DND-41 (cell line): ENCODE measurements at regions not wholly inside any gene's neighbourhood (a gene's known extent, or its start where the extent isn't known, plus 50 kb on each side); places are given as distances from the start of the nearest gene placed in this dataset.

Experiments
- ATAC-seq: fragments of 200-7000 bp; cut with Tn5 transposase; 3 replicates; pipeline ENCODE4 v1.9.1; 2021; ENCODE audit warnings: low read depth; ENCODE audit not compliant: insufficient read depth
- DNase-seq: peaks from one replicate; pipeline ENCODE4 v3.0.0-alpha.2; 2020
- H2AFZ ChIP-seq: 2 replicates; pipeline ENCODE4 v1.6.0; 2012; ENCODE audit warnings: low read depth, low read length
- H3K27ac ChIP-seq: 2 replicates; pipeline ENCODE4 v1.5.1; 2012; ENCODE audit warnings: low read length, inconsistent platforms
- H3K27me3 ChIP-seq: fragments of 200-600 bp; sonication (generic); 2 replicates; pipeline ENCODE4 v1.6.0; 2012; ENCODE audit warnings: low read length, mild to moderate bottlenecking, inconsistent platforms; ENCODE audit not compliant: insufficient read depth, poor library complexity
- H3K36me3 ChIP-seq: 2 replicates; pipeline ENCODE4 v1.5.1; 2012; ENCODE audit warnings: low read length, inconsistent platforms; ENCODE audit not compliant: insufficient read depth
- H3K4me1 ChIP-seq: 2 replicates; pipeline ENCODE4 v1.5.1; 2012; ENCODE audit warnings: mild to moderate bottlenecking, low read length; ENCODE audit not compliant: insufficient read depth
- H3K4me2 ChIP-seq: 2 replicates; pipeline ENCODE4 v1.6.0; 2012; ENCODE audit warnings: mild to moderate bottlenecking, moderate library complexity, low read length, inconsistent platforms; ENCODE audit not compliant: insufficient read depth
- H3K4me3 ChIP-seq, 2 experiments: fragments of 200-600 bp in 1 of 2; shearing (Covaris generic) in 1 of 2; 2 replicates each; pipeline ENCODE4 v1.5.1; 2012 to 2016; ENCODE audit warnings: inconsistent platforms in 2 of 2, low read length in 2 of 2, mild to moderate bottlenecking in 2 of 2, low read depth in 1 of 2, moderate library complexity in 1 of 2
- H3K79me2 ChIP-seq: 2 replicates; pipeline ENCODE4 v1.6.0; 2012; ENCODE audit warnings: low read length, inconsistent platforms; ENCODE audit not compliant: insufficient read depth
- H3K9ac ChIP-seq: 2 replicates; pipeline ENCODE4 v1.6.0; 2012; ENCODE audit warnings: low read depth, mild to moderate bottlenecking, inconsistent platforms, low read length, moderate library complexity
- H3K9me3 ChIP-seq: 2 replicates; pipeline ENCODE4 v1.5.1; 2012; ENCODE audit warnings: low read length, moderate library complexity, mild to moderate bottlenecking, inconsistent platforms; ENCODE audit not compliant: insufficient read depth, severe bottlenecking
- H4K20me1 ChIP-seq: 2 replicates; pipeline ENCODE4 v1.6.0; 2012; ENCODE audit warnings: low read length; ENCODE audit not compliant: insufficient read depth
- CTCF ChIP-seq: IDR thresholded peaks from 2 replicates; pipeline ENCODE4 v1.5.1; 2012; ENCODE audit warnings: borderline replicate concordance, low read length, moderate library complexity, mild to moderate bottlenecking; ENCODE audit not compliant: poor library complexity, severe bottlenecking; ENCODE audit errors: extremely low read depth
- EZH2 ChIP-seq: IDR thresholded peaks from 3 replicates; pipeline ENCODE4 v1.6.1; 2012; ENCODE audit warnings: borderline replicate concordance, low read depth, mild to moderate bottlenecking, moderate library complexity, low read length, inconsistent platforms; ENCODE audit not compliant: severe bottlenecking

GRCh38 chr7:41910940-41911600 lies 208.2 kb upstream of the INHBA start:
- H3K9ac ChIP-seq: no peak overlapping the region
- DNase-seq: no peak
- H3K4me1 ChIP-seq: no peaks in the 10 kb centered on the region
- no peak overlapping the region for H3K4me3 ChIP-seq
- no peaks in the 10 kb centered on the region for H3K36me3 ChIP-seq
- H2AFZ ChIP-seq: no peak overlapping the region
- no peaks in the 10 kb centered on the region for H4K20me1 ChIP-seq
- TF ChIP-seq CTCF (no peak), EZH2 (no peak)
- H3K4me2 ChIP-seq: no peak overlapping the region
- H3K79me2 ChIP-seq: no peaks in the 10 kb centered on the region
- no peaks in the 10 kb centered on the region for H3K27me3 ChIP-seq
- H3K9me3 ChIP-seq: no peaks in the 10 kb centered on the region
- ATAC-seq: no peak
- no peak overlapping the region for H3K27ac ChIP-seq

DNA sequence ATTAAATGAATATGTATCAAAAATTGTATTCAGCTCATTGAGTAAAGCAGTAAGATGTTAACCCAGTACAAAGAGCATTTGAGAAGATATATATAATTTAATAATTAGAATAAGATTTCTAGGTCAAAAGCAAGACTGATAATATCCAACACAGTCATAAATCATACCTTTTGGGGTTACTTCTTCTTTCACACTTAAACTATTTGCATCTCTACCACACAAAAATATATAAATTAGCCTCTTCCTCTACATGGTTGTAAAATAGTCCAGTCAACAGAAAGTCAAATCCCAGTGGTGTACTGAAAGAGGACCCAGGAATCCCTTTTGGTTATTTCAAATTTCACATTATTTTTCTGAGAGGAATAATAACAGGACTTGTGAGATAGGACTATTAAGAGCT lies 204.6 kb upstream of the INHBA start:
- Histone ChIP-seq H3K4me3 (no peak overlapping the region), H3K4me2 (no peak overlapping the region), H4K20me1 (no peaks in the 10 kb centered on the region), H3K27ac (no peak overlapping the region), H2AFZ (no peak overlapping the region), H3K27me3 (no peaks in the 10 kb centered on the region), H3K4me1 (no peaks in the 10 kb centered on the region), H3K9ac (no peak overlapping the region), H3K36me3 (no peaks in the 10 kb centered on the region), H3K79me2 (no peaks in the 10 kb centered on the region), H3K9me3 (no peaks in the 10 kb centered on the region)
- ATAC-seq: no peak
- DNase-seq: no peak
- TF ChIP-seq CTCF: no peak
- TF ChIP-seq EZH2: no peak

DNA sequence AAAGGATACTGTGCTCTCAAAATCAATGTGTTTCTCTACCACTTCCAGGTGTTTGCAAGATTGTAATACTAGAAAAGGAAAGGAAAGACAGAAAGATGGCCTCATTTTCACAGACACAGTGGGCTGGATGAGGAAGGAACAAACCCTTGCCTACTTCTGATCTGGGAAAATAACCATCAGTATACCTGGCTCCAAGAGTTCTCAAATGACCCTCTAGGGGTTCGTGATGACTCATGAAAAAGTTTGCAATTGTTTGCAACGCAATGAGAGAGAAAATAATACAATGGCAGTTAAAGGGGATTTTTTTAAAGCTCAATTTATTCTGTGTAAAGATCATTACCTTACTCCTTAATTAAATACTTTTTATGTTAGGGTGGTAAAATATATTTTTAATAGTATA lies 197.6 kb upstream of the INHBA start:
- no peak overlapping the region for H3K4me2 ChIP-seq
- H4K20me1 ChIP-seq: no peaks in the 10 kb centered on the region
- no peaks in the 10 kb centered on the region for H3K4me1 ChIP-seq
- H3K4me3 ChIP-seq: no peak overlapping the region
- H3K9me3 ChIP-seq: no peaks in the 10 kb centered on the region
- no peak for ATAC-seq
- DNase-seq: no peak
- H3K9ac ChIP-seq: no peak overlapping the region
- TF ChIP-seq EZH2 (no peak), CTCF (no peak)
- H3K27me3 ChIP-seq: peaks cover 7% of the 10 kb centered on the region
- no peaks in the 10 kb centered on the region for H3K36me3 ChIP-seq
- no peak overlapping the region for H2AFZ ChIP-seq
- no peaks in the 10 kb centered on the region for H3K79me2 ChIP-seq
- no peak overlapping the region for H3K27ac ChIP-seq
